K562 (cell line): ENCODE measurements at regions not wholly inside any gene's neighbourhood (a gene's known extent, or its start where the extent isn't known, plus 50 kb on each side); places are given as distances from the start of the nearest gene placed in this dataset.

Source experiments
- BACH1 ChIP-seq: fragments of 200-800 bp; sonication (Bioruptor generic); IDR thresholded peaks from 2 replicates; pipeline ENCODE4 v1.6.1; 2016; ENCODE audit warnings: missing genetic modification characterization, missing compliant biosample characterization
- CXXC5 ChIP-seq: fragments of 250-450 bp; sonication (Bioruptor Pico); IDR thresholded peaks from 2 replicates; pipeline ENCODE4 v1.8.0; 2022; ENCODE audit warnings: inconsistent platforms, mild to moderate bottlenecking, moderate library complexity
- EGR1 ChIP-seq: fragments of 450-650 bp; conservative IDR thresholded peaks from 2 replicates; pipeline ENCODE4 v1.6.1; 2017; ENCODE audit warnings: mild to moderate bottlenecking
- NCOA6 ChIP-seq: fragments of 450-650 bp; IDR thresholded peaks from 2 replicates; pipeline ENCODE4 v1.6.1; 2017; ENCODE audit warnings: mild to moderate bottlenecking
- ZFPM2 ChIP-seq: fragments of 250-450 bp; sonication (Bioruptor Pico); IDR thresholded peaks from 2 replicates; pipeline ENCODE4 v1.5.1; 2022; ENCODE audit warnings: mild to moderate bottlenecking
- ZNF589 ChIP-seq: fragments of 200-800 bp; sonication (Bioruptor generic); IDR thresholded peaks from 2 replicates; pipeline ENCODE4 v1.6.1; 2016; ENCODE audit warnings: low read depth, missing genetic modification characterization, missing compliant biosample characterization
- TF ChIP-seq, protein P1 (sequence below): fragments of 250-450 bp; sonication (Bioruptor Pico); IDR thresholded peaks from 2 replicates; pipeline ENCODE4 v1.5.0; 2020; ENCODE audit warnings: mild to moderate bottlenecking
- TF ChIP-seq, protein P2 (sequence below): sonication (generic); formaldehyde crosslinking; IDR thresholded peaks from 2 replicates; pipeline ENCODE4 v1.8.1; 2023; ENCODE audit warnings: mild to moderate bottlenecking, missing genetic modification reagents, moderate library complexity
- TF ChIP-seq, protein P3 (sequence below), 2 experiments: fragments of 450-650 bp in 1 of 2; sonication (generic) in 1 of 2; formaldehyde crosslinking in 1 of 2; IDR thresholded peaks in 1 of 2; conservative IDR thresholded peaks in 1 of 2; 2 replicates each; pipeline versions ENCODE4 v1.6.1 to v1.8.1; 2016 to 2023; ENCODE audit warnings: mild to moderate bottlenecking in 2 of 2, moderate library complexity in 2 of 2, inconsistent platforms in 1 of 2, missing genetic modification reagents in 1 of 2
- TF ChIP-seq, protein P4 (sequence below): sonication (generic); formaldehyde crosslinking; IDR thresholded peaks from 2 replicates; pipeline ENCODE4 v1.8.0; 2022; ENCODE audit warnings: mild to moderate bottlenecking, low read depth, missing genetic modification reagents
- TF ChIP-seq, protein P5 (sequence below): fragments of 250-450 bp; sonication (Bioruptor Pico); IDR thresholded peaks from 2 replicates; pipeline ENCODE4 v1.5.0; 2021; ENCODE audit warnings: mild to moderate bottlenecking, borderline replicate concordance

DNA sequence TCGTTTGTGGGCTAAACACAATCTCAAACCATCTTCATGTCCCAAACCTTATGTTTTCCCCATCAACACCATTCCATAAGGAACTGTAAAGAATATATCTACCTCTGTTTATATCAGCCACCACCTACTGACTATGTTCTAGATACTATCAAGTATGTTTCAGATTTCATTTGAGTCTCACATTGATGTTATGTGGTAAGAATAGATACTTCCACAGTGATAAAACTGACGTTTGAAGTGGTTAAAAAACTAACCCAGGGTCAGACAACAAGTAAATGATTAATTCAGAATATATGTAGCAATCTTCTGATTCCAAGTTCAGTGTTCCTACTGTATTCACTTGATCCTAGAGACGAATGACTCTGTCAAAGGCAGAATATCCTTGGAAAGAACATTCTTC lies 156.8 kb upstream of the RASGEF1B start (continued):
- TF ChIP-seq, protein P1, sequence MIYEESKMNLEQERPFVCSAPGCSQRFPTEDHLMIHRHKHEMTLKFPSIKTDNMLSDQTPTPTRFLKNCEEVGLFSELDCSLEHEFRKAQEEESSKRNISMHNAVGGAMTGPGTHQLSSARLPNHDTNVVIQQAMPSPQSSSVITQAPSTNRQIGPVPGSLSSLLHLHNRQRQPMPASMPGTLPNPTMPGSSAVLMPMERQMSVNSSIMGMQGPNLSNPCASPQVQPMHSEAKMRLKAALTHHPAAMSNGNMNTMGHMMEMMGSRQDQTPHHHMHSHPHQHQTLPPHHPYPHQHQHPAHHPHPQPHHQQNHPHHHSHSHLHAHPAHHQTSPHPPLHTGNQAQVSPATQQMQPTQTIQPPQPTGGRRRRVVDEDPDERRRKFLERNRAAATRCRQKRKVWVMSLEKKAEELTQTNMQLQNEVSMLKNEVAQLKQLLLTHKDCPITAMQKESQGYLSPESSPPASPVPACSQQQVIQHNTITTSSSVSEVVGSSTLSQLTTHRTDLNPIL (CRISPR knock-in tag), result no peak
- TF ChIP-seq ZFPM2 (no peak), NCOA6 (no peak), ZNF589 (CRISPR knock-in tag) (no peak), CXXC5 (no peak), BACH1 (tag) (no peak), EGR1 (no peak)
- TF ChIP-seq, protein P2, sequence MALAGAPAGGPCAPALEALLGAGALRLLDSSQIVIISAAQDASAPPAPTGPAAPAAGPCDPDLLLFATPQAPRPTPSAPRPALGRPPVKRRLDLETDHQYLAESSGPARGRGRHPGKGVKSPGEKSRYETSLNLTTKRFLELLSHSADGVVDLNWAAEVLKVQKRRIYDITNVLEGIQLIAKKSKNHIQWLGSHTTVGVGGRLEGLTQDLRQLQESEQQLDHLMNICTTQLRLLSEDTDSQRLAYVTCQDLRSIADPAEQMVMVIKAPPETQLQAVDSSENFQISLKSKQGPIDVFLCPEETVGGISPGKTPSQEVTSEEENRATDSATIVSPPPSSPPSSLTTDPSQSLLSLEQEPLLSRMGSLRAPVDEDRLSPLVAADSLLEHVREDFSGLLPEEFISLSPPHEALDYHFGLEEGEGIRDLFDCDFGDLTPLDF, result no peak
- TF ChIP-seq, protein P3, sequence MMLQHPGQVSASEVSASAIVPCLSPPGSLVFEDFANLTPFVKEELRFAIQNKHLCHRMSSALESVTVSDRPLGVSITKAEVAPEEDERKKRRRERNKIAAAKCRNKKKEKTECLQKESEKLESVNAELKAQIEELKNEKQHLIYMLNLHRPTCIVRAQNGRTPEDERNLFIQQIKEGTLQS (IDR thresholded peaks at IDR 0.05), result no peak
- TF ChIP-seq, protein P3 (CRISPR knock-in tag; conservative IDR thresholded peaks at IDR 0.05), result no peak
- TF ChIP-seq, protein P4, sequence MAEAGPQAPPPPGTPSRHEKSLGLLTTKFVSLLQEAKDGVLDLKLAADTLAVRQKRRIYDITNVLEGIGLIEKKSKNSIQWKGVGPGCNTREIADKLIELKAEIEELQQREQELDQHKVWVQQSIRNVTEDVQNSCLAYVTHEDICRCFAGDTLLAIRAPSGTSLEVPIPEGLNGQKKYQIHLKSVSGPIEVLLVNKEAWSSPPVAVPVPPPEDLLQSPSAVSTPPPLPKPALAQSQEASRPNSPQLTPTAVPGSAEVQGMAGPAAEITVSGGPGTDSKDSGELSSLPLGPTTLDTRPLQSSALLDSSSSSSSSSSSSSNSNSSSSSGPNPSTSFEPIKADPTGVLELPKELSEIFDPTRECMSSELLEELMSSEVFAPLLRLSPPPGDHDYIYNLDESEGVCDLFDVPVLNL (CRISPR knock-in tag), result no peak
- TF ChIP-seq, protein P5, sequence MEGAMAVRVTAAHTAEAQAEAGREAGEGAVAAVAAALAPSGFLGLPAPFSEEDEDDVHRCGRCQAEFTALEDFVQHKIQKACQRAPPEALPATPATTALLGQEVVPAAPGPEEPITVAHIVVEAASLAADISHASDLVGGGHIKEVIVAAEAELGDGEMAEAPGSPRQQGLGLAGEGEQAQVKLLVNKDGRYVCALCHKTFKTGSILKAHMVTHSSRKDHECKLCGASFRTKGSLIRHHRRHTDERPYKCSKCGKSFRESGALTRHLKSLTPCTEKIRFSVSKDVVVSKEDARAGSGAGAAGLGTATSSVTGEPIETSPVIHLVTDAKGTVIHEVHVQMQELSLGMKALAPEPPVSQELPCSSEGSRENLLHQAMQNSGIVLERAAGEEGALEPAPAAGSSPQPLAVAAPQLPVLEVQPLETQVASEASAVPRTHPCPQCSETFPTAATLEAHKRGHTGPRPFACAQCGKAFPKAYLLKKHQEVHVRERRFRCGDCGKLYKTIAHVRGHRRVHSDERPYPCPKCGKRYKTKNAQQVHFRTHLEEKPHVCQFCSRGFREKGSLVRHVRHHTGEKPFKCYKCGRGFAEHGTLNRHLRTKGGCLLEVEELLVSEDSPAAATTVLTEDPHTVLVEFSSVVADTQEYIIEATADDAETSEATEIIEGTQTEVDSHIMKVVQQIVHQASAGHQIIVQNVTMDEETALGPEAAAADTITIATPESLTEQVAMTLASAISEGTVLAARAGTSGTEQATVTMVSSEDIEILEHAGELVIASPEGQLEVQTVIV (CRISPR knock-in tag), result no peak
- TF ChIP-seq, all 486 proteins: peak for 0
